BJ (cell line): ENCODE measurements at regions not wholly inside any gene's neighbourhood (a gene's known extent, or its start where the extent isn't known, plus 50 kb on each side); places are given as distances from the start of the nearest gene placed in this dataset.
"Not testable (repeated sequence)": the region's sequence is repeated elsewhere in the genome, so short reads cannot be mapped to it uniquely, and the experiment has no call there.

ENCODE experiments used
- CTCF ChIA-PET: fragments of 350-600 bp; formaldehyde crosslinking; extraction: SDS; loops from one replicate; lab custom pipeline; 2021; ENCODE audit warnings: antibody characterized with exemption, inconsistent platforms; lab: Yijun Ruan, JAX
- POLR2A ChIA-PET: fragments of 300-600 bp; sonication (Branson Sonifier 250); formaldehyde crosslinking; extraction: SDS; loops from one replicate; lab custom pipeline; 2021; ENCODE audit warnings: antibody characterized with exemption; lab: Charles Lee
- DNase-seq: peaks from one replicate; pipeline ENCODE4 v3.0.0-alpha.2; 2011; ENCODE audit warnings: low read depth
- H3K27me3 ChIP-seq: 2 replicates; pipeline ENCODE4 v1.6.0; 2011; ENCODE audit warnings: low read length; ENCODE audit not compliant: control insufficient read depth, insufficient read depth
- H3K36me3 ChIP-seq: 2 replicates; pipeline ENCODE4 v1.5.1; 2011; ENCODE audit warnings: low read length; ENCODE audit not compliant: control insufficient read depth, insufficient read depth
- H3K4me3 ChIP-seq: 2 replicates; pipeline ENCODE4 v1.5.1; 2011; ENCODE audit warnings: low read depth, mild to moderate bottlenecking, control low read depth, low read length
- CTCF ChIP-seq: IDR thresholded peaks from 2 replicates; pipeline ENCODE4 v1.5.1; 2011; ENCODE audit warnings: low read depth, mild to moderate bottlenecking, control low read depth, inconsistent platforms, low read length, moderate library complexity; ENCODE audit not compliant: insufficient read depth

- TF ChIP-seq CTCF, result no peak
- CTCF ChIA-PET, result no interaction called here
- DNase-seq, result no peak
- POLR2A ChIA-PET, result no interaction called here
- Histone ChIP-seq H3K27me3 (no peaks in the 10 kb centered on the region; the same call in 1 of the 2 replicates), H3K4me3 (no peak overlapping the region), H3K36me3 (no peaks in the 10 kb centered on the region)
Measured at GRCh38 chr4:18691431-18692200, 670.1 kb upstream of the LCORL start.

GRCh38 chr4:18690291-18690955 lies 668.9 kb upstream of the LCORL start:
- CTCF ChIA-PET, result no interaction called here
- no peak overlapping the region for H3K4me3 ChIP-seq
- TF ChIP-seq CTCF, result no peak
- H3K36me3 ChIP-seq, result no peaks in the 10 kb centered on the region
- POLR2A ChIA-PET, result no interaction called here
- no peak for DNase-seq
- H3K27me3 ChIP-seq, result no peaks in the 10 kb centered on the region; the same call in 1 of the 2 replicates

- POLR2A ChIA-PET, result no interaction called here
- Histone ChIP-seq H3K27me3 (no peaks in the 10 kb centered on the region; the same call in 1 of the 2 replicates), H3K36me3 (no peaks in the 10 kb centered on the region), H3K4me3 (no peak overlapping the region)
- peak; percentile 80 for TF ChIP-seq CTCF
- CTCF ChIA-PET, result no interaction called here
- DNase-seq, result peak; percentile 12
Measured at GRCh38 chr4:18689308-18690115, 668.0 kb upstream of the LCORL start.

GRCh38 chr4:18688351-18688750 lies 666.8 kb upstream of the LCORL start:
- H3K4me3 ChIP-seq, H3K36me3 ChIP-seq, DNase-seq, CTCF ChIA-PET, POLR2A ChIA-PET, H3K27me3 ChIP-seq: not testable (repeated sequence)

GRCh38 chr4:18686338-18687037 lies 664.9 kb upstream of the LCORL start:
- DNase-seq, result no peak

More at GRCh38 chr4:18686338-18687037, 664.9 kb upstream of the LCORL start:
- Histone ChIP-seq H3K36me3 (no peaks in the 10 kb centered on the region), H3K27me3 (no peaks in the 10 kb centered on the region; the same call in 1 of the 2 replicates), H3K4me3 (no peak overlapping the region)
- POLR2A ChIA-PET, result no interaction called here
- CTCF ChIA-PET, result interaction anchor here (1.0 kb wide), 2 partner anchors 248 to 1999 kb away, joined by 3 read pairs; no protein-coding TSS in a partner anchor
- no peak for TF ChIP-seq CTCF
